GM12892 (cell line): ENCODE measurements at regions not wholly inside any gene's neighbourhood (a gene's known extent, or its start where the extent isn't known, plus 50 kb on each side); places are given as distances from the start of the nearest gene placed in this dataset.

ENCODE experiments used
- POLR2A ChIP-seq: IDR thresholded peaks from 2 replicates; pipeline ENCODE4 v1.6.1; 2011; ENCODE audit warnings: low read depth, low read length, control low read depth
- POLR2AphosphoS5 ChIP-seq: IDR thresholded peaks from 2 replicates; pipeline ENCODE4 v1.6.1; 2011; ENCODE audit warnings: low read depth, low read length, control low read depth
- TAF1 ChIP-seq: IDR thresholded peaks from 2 replicates; pipeline ENCODE4 v1.6.1; 2011; ENCODE audit warnings: low read depth, mild to moderate bottlenecking, control low read depth, low read length, borderline replicate concordance

DNA sequence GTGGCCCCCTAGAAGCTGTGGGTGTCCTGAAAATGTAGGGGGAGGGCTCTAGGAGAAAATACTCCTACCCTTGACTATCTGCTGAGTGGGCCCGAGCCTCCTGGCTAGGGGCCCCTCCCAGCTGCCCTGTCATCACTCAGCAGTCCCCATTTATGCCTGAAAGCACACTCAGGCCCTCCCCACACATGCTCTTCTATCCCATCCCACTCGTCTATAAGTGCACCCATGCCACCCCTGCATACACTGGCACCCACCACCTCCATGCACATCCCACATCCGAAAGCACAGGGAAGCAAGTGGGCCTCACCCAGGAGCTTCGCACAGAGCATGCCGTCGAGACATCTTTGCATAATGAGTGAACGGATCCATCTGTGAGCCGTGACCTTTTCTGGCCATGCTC is 80.4 kb upstream of the POU3F1 start:
- no peak for TF ChIP-seq POLR2A
- TF ChIP-seq POLR2AphosphoS5, result no peak
- TF ChIP-seq TAF1, result no peak
